Activated T-cell treated with anti-CD3 and anti-CD28 coated beads, Interleukin-2, amount 50 U/mL, for 72 hours (primary cell): ENCODE measurements at regions not wholly inside any gene's neighbourhood (a gene's known extent, or its start where the extent isn't known, plus 50 kb on each side); places are given as distances from the start of the nearest gene placed in this dataset.
"Not testable (repeated sequence)": the region's sequence is repeated elsewhere in the genome, so short reads cannot be mapped to it uniquely, and the experiment has no call there.

ENCODE experiments used
- ATAC-seq, 2 donors: fragments of 150-1000 bp; cut with Tn5 transposase; replicated peaks in 1 of 2; 2 replicates each; pipeline ENCODE4 v1.10.0; 2021; ENCODE audit warnings: moderate library complexity in 2 of 2, mild to moderate bottlenecking in 1 of 2
- DNase-seq, 2 donors: peaks; one replicate each; pipeline ENCODE4 v3.0.0; 2021 to 2022; ENCODE audit warnings: mixed read lengths in 1 of 2
- H3K27ac Mint-ChIP-seq: one replicate; pipeline ENCODE4 v1.8.0; 2022; ENCODE audit warnings: mild to moderate bottlenecking, moderate library complexity, mixed read lengths
- H3K27me3 Mint-ChIP-seq: one replicate; pipeline ENCODE4 v1.8.0; 2022; ENCODE audit warnings: low read depth, mixed read lengths
- H3K36me3 Mint-ChIP-seq, 2 donors: one replicate each; pipeline ENCODE4 v1.8.0; 2022; ENCODE audit warnings: mixed read lengths in 2 of 2, mild to moderate bottlenecking in 1 of 2; ENCODE audit not compliant: insufficient read depth in 2 of 2
- H3K4me1 Mint-ChIP-seq: one replicate; pipeline ENCODE4 v1.8.0; 2022; ENCODE audit warnings: low read depth, mixed read lengths
- H3K4me3 Mint-ChIP-seq, 2 donors: one replicate each; pipeline ENCODE4 v1.8.0; 2022; ENCODE audit warnings: mild to moderate bottlenecking in 2 of 2, mixed read lengths in 2 of 2, moderate library complexity in 2 of 2
- H3K9me3 Mint-ChIP-seq, 2 donors: one replicate each; pipeline ENCODE4 v1.8.0; 2022; ENCODE audit warnings: mixed read lengths in 2 of 2

DNA sequence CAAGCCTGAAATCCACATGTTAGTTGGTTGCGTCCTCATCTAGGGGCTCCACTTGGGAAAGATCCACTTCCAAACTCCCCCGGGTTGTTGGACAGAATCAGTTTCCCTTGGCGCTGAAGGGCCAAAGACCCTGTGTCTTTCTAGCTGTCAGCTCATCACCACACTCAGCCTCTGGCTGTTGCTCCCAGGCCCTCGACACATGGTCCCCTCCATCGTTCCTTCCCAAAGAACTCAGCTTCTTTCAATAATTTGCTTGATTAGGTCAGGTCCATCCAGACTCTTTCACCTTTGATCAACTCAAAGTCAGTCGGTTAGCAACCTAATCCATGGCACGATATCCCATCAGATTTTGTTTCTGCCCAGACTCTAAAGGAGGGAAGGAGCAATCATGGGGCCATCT, 254.8 kb upstream of the SULF2 start:
- H3K4me1 Mint-ChIP-seq, result no peaks in the 10 kb centered on the region
- H3K4me3 Mint-ChIP-seq, result no peak overlapping the region
- H3K9me3 Mint-ChIP-seq, result peaks cover 0 to 3% of the 10 kb centered on the region in 2 donors
- ATAC-seq, result no peak
- peaks cover 13% of the 10 kb centered on the region for H3K27me3 Mint-ChIP-seq
- no peak for DNase-seq
- H3K27ac Mint-ChIP-seq, result no peak overlapping the region
- H3K36me3 Mint-ChIP-seq, result no peaks in the 10 kb centered on the region

DNA sequence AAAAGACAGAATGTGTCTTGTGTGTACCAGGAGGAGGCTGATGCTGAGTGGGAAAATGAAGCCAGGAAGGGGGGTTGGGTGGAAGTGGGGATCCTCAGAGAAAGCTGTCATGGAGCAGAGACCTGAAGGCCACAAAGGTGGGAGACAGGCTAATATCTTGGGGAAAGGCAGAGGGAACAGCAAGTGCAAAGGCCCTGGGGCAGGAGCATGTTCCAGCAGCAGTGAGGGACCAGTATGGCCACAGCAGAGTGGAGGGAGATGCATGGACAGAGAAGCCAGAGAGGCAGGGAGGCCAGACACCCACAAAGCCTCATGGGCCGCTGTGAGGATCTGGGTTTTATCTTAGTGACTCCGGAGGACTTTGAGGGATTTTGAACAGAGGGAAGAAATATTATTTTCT, 254.2 kb upstream of the SULF2 start:
- no peak for ATAC-seq
- peaks cover 0 to 3% of the 10 kb centered on the region in 2 donors for H3K9me3 Mint-ChIP-seq

DNA sequence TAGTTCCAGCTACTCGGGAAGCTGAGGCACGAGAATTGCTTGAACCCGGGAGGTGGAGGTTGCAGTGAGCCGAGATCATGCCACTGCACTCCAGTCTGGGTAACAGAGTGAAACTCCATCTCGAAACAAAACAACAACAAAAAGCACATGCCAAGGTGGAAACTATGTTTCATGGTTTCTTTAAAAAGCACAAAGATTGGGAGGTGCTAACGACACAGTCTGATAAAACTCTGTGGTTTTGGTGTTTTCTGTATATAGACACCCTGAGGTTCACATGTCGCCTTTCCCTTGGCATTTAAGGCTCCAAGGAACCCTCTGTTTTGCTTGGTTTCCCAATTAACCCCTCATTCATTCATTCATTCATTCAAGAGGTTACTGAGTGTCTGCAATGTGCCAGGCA, 253.4 kb upstream of the SULF2 start:
- DNase-seq, result no peak
- Mint-ChIP-seq H3K27me3 (peaks cover 18% of the 10 kb centered on the region), H3K4me3 (no peak overlapping the region), H3K27ac (no peak overlapping the region), H3K9me3 (peaks cover 0 to 3% of the 10 kb centered on the region in 2 donors), H3K36me3 (no peaks in the 10 kb centered on the region), H3K4me1 (no peaks in the 10 kb centered on the region)
- ATAC-seq, result no peak

More for the DNA sequence above, 254.2 kb upstream of the SULF2 start:
- DNase-seq, result no peak
- H3K4me1 Mint-ChIP-seq, result no peaks in the 10 kb centered on the region
- H3K4me3 Mint-ChIP-seq, result no peak overlapping the region
- H3K27me3 Mint-ChIP-seq, result peaks cover 18% of the 10 kb centered on the region
- no peaks in the 10 kb centered on the region for H3K36me3 Mint-ChIP-seq
- no peak overlapping the region for H3K27ac Mint-ChIP-seq

DNA sequence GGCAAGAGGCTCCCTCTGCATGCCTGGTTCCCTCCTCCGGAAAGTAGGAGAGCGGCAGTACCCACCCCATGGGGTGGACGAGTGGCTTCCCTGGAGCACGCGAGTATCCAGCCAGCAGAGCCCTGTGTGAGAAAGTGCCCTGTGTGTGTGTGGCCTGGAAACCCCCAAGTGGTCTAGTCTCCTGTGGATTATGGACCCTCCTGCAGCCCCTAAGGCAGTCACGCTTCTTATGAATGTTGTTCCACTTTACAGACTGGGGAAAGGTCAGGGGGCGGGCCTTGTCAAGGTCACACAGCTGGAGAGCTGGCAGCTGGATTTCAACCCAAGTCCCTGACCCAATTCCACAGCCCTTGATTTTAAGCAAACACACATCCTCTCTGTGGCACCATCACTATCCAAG, 252.5 kb upstream of the SULF2 start:
- H3K4me1 Mint-ChIP-seq, H3K27ac Mint-ChIP-seq, DNase-seq, H3K36me3 Mint-ChIP-seq, ATAC-seq, H3K9me3 Mint-ChIP-seq, H3K4me3 Mint-ChIP-seq: not testable (repeated sequence)
- peaks cover 18% of the 10 kb centered on the region for H3K27me3 Mint-ChIP-seq

DNA sequence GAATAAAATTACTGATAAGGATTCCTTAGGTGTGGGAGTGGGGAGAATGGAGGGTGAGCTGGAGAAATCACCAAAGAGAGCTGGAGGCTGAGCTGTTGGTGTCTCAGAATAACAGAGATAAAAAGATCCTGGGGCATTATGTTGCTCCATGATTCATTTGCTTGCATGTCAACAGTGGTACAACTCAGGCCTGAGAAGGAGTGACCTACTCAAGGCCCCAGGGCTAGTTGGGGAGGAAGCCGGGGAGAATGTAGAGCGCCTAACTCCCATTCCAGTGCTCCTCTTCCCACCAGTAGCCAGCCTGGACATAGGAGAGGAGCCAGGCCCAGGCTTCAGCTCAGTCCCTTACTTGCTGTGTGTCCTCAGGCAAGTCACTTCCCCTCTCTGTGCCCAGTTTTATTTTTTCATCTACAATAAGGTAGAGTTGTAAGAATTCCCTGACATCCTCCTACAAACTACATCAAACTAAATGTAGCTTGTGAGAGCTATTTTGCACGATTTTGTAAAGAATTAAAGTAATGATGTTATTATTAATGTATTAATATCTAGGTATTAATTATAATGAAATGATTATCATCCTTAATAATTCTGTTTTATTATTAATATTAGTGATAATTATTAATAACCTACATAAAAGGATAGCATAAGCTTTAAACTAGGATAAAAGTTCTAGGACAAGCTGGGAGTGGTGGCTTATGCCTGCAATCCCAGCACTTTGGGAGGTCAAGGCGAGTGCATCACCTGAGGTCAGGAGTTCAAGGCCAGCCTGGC, 250.9 kb upstream of the SULF2 start:
- Mint-ChIP-seq H3K27ac (no peak overlapping the region), H3K36me3 (no peaks in the 10 kb centered on the region), H3K27me3 (peaks cover 18% of the 10 kb centered on the region), H3K4me1 (no peaks in the 10 kb centered on the region), H3K4me3 (no peak overlapping the region), H3K9me3 (peaks cover 0 to 3% of the 10 kb centered on the region in 2 donors)
- ATAC-seq, result no peak
- no peak for DNase-seq

DNA sequence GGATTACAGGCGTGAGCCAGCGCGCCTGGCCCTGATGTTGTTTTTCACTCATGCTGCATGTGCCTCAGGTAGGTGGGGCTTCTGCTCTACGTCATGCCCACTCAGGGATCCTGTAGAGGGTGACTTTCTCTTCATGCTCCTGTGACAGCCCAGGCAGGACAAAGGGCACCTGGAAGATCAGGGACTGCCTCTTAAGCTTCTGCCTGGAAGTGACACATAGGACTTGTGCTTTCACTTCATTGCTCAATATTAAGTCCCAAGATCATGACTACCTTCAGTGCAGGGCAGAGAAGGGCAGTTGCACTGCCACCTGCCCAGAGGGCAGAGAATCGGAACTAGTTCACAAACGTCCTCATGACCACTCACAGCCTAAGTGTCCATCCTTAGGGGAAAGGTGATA, 249.5 kb upstream of the SULF2 start:
- Mint-ChIP-seq H3K27me3 (peaks cover 15% of the 10 kb centered on the region), H3K4me3 (no peak overlapping the region), H3K36me3 (no peaks in the 10 kb centered on the region), H3K9me3 (peaks cover 0 to 3% of the 10 kb centered on the region in 2 donors), H3K27ac (no peak overlapping the region), H3K4me1 (no peaks in the 10 kb centered on the region)
- ATAC-seq (no peak), DNase-seq (no peak)

DNA sequence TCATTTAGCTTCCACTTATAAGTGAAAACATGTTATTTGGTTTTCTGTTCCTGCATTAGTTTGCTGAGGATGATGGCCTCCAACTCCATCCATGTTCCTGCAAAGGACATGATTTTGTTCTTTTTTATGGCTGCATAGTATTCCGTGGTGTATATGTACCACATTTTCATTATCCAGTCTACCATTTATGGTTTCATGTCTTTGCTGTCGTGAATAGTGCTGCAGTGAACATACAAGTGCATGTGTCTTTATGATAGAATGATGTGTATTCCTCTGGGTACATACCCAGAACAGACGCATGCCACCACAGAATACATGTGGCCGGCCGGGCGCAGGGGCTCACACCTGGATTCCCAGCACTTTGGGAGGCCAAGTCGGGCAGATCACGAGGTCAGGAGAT, 247.7 kb upstream of the SULF2 start:
- DNase-seq, H3K4me1 Mint-ChIP-seq, H3K9me3 Mint-ChIP-seq, H3K36me3 Mint-ChIP-seq, ATAC-seq, H3K4me3 Mint-ChIP-seq, H3K27ac Mint-ChIP-seq: not testable (repeated sequence)
- H3K27me3 Mint-ChIP-seq, result peaks cover 15% of the 10 kb centered on the region

DNA sequence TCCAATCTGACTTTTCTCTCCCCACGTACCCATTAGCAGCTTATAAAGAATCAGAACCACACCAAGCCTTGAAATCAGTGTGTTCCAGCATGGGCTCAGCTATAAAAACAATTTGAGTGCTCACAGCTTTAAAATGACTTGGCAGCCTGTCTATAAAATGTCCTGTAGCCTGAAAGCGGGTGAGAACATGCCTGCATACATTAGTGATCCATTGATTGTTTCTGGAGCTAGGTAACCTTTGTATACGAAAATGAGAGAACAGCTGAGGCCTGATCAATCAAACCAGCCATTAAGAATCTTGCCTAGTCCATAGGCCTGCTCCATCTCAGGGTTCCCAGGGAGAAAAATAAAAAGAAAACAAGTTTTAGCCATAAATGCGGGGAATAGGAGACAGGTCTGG, 245.8 kb upstream of the SULF2 start:
- Mint-ChIP-seq H3K27ac (no peak overlapping the region), H3K9me3 (peaks cover 0 to 3% of the 10 kb centered on the region in 2 donors)
- no peak for ATAC-seq

DNA sequence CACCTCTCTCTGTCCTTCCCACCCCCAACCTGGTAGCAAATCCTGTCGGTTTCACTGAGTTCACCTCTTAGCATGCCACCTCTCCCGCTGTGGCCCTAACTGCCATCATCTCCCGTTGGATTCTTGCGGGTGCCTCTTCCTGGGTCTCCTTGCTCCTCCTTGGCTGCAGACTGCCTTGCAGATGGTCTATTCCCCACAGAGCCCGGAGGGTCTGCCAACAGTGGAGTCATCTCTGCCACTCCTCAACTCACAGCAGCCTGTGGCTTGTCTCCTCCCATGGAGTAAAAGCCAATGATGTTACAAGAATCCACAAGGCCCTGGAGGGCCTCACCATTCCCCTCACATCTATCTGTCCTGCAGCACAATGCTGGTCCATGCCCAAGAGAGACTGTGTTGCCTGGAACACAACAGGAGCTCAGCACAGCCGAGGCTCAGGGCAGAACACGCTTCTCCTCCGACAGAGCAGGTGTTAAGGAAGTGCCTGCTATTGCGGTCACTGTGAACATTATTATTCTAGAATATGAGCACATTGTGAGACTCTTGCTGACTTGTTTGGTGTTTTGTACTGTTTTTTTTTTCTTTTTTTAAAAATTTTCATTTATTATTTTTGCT, 241.8 kb upstream of the SULF2 start:
- Mint-ChIP-seq H3K36me3 (no peaks in the 10 kb centered on the region), H3K9me3 (no peaks in the 10 kb centered on the region), H3K27ac (no peak overlapping the region), H3K4me3 (no peak overlapping the region), H3K27me3 (peaks cover 18% of the 10 kb centered on the region), H3K4me1 (no peaks in the 10 kb centered on the region)
- no peak for ATAC-seq
- DNase-seq, result no peak

More for the DNA sequence above, 245.8 kb upstream of the SULF2 start:
- H3K4me3 Mint-ChIP-seq, result no peak overlapping the region
- no peaks in the 10 kb centered on the region for H3K36me3 Mint-ChIP-seq
- H3K27me3 Mint-ChIP-seq, result peaks cover 15% of the 10 kb centered on the region
- DNase-seq, result no peak
- no peaks in the 10 kb centered on the region for H3K4me1 Mint-ChIP-seq

DNA sequence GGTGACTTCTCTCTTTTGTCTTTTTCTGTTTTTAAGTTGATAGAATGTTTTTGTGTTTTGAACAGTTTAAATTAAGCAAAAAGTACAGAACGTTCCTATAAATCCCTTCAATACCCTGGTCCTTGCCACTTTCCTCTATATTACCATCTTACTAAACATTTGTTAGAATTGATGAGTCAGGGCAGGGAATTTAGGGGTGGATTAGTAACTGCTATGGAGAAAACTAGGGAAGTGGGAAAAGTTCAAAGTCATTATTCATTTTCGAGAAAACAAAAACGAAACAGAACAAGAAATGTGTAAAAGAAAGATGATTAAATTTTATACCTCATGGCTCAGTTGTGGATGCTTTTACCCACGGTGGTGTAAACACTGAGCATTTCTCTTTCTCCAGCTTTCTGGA, 240.4 kb upstream of the SULF2 start:
- no peak overlapping the region for H3K4me3 Mint-ChIP-seq
- no peak for ATAC-seq
- no peaks in the 10 kb centered on the region for H3K4me1 Mint-ChIP-seq

DNA sequence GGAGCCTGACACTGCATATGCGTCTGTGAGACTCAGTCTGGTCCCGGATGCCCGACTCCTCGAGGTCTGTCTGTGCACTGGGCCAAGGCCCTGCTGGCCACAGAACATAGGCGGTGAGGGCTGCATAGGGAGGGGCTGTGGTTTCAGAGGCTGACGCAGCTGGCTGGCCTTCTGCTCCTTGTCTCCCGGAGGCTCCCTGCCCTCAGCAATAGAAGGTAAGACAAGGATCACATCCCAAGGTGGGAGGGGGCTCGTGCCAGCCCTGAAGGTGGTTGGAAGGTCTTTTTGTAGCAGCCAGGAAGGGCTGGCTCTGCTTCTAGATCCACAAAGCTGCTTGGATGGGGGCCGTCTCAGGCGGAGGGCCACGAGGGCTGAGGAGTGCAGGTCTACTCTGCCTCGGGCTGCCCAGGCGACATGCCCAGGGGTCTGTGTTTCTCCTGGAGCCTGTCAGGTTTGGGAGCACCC, 239.8 kb upstream of the SULF2 start:
- H3K4me1 Mint-ChIP-seq, result no peaks in the 10 kb centered on the region
- H3K4me3 Mint-ChIP-seq, result no peak overlapping the region
- ATAC-seq (no peak), DNase-seq (no peak)
- H3K9me3 Mint-ChIP-seq, result no peaks in the 10 kb centered on the region
- no peak overlapping the region for H3K27ac Mint-ChIP-seq
- no peaks in the 10 kb centered on the region for H3K36me3 Mint-ChIP-seq
- H3K27me3 Mint-ChIP-seq, result peaks cover 17% of the 10 kb centered on the region

More for the DNA sequence above, 240.4 kb upstream of the SULF2 start:
- H3K27ac Mint-ChIP-seq, result no peak overlapping the region
- H3K27me3 Mint-ChIP-seq, result peaks cover 22% of the 10 kb centered on the region
- H3K36me3 Mint-ChIP-seq, result no peaks in the 10 kb centered on the region
- no peaks in the 10 kb centered on the region for H3K9me3 Mint-ChIP-seq
- DNase-seq, result no peak

DNA sequence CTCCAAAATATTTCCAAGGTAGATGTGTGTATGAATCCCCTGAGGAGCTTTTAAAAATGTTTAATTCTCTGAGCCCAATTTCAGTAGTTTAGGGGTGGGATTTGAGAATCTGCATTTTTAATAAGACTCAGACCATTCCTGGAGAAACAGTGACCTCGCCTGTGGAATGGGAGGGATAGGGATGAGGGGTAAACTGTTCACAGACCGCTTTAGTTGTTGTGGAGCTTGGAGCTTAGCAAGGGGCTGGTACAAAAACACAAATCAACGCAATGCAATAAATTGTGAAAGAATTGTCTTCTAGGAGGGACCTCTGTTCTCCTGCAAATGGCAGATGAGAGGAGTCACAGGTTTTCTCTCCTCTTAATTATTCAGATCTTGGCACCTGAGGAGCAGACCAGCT, 239.3 kb upstream of the SULF2 start:
- Mint-ChIP-seq H3K4me1 (no peaks in the 10 kb centered on the region), H3K9me3 (no peaks in the 10 kb centered on the region), H3K27ac (no peak overlapping the region), H3K36me3 (no peaks in the 10 kb centered on the region), H3K4me3 (no peak overlapping the region), H3K27me3 (peaks cover 17% of the 10 kb centered on the region)
- no peak for DNase-seq
- ATAC-seq, result no peak

DNA sequence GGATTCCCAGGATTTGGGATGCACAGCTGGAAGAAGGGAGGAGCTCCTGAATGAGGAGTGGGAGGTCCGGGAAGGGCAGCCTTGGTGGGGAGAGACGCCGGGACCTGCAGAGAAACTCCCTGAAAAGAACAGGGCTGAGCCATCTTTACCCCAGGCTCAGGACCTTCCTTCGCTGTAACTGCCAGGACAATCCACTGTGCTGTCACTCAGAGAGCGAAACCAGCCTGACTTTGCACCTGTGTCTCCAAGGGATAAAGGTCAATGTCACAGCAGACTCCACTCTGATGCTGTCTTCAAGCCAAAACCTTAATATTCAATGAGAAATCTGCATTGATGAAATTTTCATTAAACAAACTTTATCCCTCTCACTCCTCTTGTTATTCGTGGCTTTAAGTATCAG, 235.4 kb upstream of the SULF2 start:
- H3K36me3 Mint-ChIP-seq, ATAC-seq, H3K27ac Mint-ChIP-seq, H3K4me3 Mint-ChIP-seq, H3K4me1 Mint-ChIP-seq, DNase-seq, H3K9me3 Mint-ChIP-seq: not testable (repeated sequence)
- peaks cover 27% of the 10 kb centered on the region for H3K27me3 Mint-ChIP-seq

DNA sequence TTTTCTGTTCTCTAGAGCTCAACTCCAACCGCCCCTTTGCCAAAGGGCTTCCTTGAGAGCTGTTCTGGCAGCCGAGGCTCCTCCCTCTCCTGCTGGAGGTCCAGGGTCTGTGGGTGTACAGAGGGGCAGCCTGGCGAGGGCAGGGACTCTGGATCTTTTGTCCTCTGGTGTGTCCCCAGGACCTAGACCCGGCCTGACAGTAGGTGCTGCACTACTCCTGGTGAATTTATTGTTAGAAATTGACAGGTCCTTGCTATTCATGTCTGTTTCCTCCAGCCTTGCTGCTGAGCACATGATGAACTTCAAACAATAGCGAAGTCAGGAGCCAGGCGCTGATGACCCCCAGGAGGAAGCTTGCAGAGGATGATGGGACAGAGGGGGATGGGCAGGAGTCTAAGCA, 234.7 kb upstream of the SULF2 start:
- Mint-ChIP-seq H3K9me3 (peaks cover 2 to 3% of the 10 kb centered on the region in 2 donors), H3K4me3 (no peak overlapping the region), H3K27ac (no peak overlapping the region), H3K4me1 (no peaks in the 10 kb centered on the region), H3K36me3 (no peaks in the 10 kb centered on the region), H3K27me3 (peaks cover 27% of the 10 kb centered on the region)
- no peak for DNase-seq
- ATAC-seq, result no peak
